ENCODE measurements at regions not wholly inside any gene's neighbourhood (a gene's known extent, or its start where the extent isn't known, plus 50 kb on each side); places are given as distances from the start of the nearest gene placed in this dataset.

DNA sequence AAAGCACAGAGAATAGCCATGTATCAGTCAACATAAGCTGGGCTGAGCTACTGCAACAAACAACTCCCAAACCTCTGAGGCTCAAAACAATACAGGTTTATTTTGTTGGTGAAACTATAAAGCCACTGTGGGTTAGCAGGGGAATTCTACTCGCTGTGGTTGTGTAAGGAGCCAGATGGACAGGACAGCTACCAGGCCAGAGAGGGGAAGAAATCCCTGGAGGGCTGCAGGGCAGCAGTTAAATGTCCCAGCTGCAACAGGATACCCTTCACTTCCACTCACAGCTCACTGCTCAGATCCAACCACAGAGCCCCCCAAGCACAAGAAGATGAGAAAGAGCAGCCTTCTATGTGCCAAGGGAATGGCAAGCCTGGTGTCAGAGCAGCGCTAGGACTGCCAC lies 245.9 kb upstream of the RAB6C start:
- DNase-seq (ENCODE audit: low spot score), result no peak

DNA sequence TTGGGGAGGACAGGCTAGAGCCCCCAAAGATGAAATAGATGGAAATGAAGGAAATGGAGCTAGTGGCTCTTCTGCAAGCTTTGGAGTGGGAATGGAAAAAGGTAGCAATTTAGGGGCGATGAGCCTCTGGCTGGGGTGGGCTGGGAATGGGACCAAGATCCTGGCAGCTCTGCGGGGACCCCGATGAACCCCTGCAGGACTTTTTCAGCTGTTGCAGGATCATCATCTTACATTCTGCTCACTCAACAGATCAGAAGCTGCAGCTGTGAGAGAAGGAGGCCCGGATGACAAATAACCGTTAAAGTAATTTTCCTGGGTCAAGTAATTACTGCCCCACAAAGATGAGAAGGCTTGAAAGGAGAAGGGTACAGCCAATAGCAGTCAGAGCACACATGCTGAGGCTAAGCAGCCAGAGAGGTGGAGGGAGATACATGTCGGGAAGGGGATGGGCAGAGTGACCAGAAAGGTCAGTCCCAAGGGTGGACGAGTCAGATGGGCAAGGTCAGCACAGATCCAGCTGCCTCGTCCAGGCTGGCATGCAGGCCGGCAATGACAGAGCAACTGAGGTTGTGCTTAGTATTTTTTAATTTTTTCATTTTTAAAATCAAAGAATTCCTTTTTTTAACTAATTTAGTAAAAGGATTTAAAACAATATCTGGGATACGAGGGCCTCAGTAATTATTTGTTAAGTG lies 245.0 kb upstream of the RAB6C start:
- DNase-seq (ENCODE audit: low spot score), result no peak

DNA sequence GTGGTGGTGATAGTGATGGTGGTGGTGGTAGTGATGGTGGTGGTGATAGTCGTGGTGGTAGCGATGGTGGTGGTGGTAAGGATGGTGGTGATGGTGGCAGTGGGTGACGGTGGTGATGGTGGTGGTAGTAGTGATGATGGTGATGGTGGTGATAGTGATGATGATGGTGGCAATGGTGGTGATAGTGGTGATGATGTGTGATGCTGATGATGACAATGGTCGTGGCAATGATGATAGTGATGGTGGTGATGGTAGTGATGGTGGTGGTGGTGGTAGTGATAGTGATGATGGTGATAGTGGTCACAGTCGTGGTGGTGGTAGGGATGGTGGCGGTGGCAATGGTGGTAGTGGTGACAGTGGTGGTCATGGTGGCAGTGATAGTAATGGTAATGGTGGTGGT lies 243.9 kb upstream of the RAB6C start:
- DNase-seq (ENCODE audit: low spot score), result no peak

DNA sequence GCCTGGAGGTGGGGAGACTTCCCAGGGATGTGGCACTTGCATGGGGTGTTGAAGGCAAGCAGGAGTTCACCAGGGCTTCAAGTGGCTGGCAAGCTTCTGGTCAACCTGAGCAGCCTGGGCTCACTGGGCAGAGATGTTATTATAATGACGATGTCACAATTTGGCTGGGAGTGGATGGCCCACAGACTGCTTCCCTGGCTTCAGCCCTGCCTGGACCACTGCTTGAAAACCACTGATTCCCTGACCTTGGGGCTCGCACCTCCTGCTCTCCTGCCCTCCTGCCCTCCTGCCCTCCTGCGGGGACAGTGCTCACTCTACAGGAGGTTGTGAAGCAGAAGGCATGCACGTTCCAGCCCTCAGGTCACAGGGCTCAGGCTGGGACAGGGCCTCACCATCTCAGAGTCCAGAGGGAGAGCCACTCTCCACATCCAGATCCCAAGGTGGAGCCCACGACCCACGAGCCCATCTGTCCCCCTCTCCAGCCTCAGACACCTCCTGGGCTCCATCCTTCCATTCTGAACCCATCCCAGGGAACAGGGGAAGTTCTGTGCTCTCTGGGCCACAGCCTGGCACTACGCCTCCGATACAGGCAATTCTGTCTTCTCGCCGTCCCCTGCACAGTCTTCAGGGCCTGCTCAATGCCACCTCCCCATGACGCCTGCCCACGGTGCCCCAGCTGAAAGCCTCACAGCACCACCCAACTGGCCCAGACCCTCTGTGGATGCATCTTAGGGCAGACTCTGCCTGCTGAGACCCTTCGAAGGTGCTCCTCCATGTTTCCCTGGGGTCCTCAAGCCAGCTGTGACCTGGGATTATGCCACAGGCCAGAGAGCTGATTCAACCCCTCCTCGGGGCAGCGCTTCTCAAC lies 241.6 kb upstream of the RAB6C start:
- DNase-seq (ENCODE audit: low spot score), result no peak

GRCh38 chr2:129738799-129739198 lies 240.7 kb upstream of the RAB6C start:
- DNase-seq (ENCODE audit: low spot score), result no peak

DNA sequence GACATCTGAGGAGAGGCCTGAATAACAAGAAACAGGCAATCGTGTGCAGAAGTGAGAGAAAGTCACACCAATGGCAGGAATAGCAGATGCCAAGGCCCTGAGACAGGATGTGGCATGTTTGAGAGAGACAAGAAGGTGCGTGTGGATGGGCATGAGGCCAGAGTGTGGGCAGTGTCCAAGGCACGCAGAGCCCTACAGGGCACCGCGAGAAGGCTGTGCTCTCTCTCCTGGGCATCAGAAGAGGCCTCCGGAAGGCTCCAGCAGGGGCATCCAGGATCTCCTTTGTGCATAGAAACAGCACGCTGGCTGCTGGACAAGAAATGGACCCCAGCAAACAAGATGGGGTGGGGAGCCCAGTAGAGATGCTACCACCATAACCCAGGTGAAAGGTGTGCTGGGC lies 239.0 kb upstream of the RAB6C start:
- DNase-seq (ENCODE audit: low spot score), result no peak

GRCh38 chr2:129741165-129741564 lies 238.3 kb upstream of the RAB6C start:
- no peak for DNase-seq (ENCODE audit: low spot score)

- no peak for DNase-seq (ENCODE audit: low spot score)
Measured at GRCh38 chr2:129741623-129742022, 237.8 kb upstream of the RAB6C start.

DNA sequence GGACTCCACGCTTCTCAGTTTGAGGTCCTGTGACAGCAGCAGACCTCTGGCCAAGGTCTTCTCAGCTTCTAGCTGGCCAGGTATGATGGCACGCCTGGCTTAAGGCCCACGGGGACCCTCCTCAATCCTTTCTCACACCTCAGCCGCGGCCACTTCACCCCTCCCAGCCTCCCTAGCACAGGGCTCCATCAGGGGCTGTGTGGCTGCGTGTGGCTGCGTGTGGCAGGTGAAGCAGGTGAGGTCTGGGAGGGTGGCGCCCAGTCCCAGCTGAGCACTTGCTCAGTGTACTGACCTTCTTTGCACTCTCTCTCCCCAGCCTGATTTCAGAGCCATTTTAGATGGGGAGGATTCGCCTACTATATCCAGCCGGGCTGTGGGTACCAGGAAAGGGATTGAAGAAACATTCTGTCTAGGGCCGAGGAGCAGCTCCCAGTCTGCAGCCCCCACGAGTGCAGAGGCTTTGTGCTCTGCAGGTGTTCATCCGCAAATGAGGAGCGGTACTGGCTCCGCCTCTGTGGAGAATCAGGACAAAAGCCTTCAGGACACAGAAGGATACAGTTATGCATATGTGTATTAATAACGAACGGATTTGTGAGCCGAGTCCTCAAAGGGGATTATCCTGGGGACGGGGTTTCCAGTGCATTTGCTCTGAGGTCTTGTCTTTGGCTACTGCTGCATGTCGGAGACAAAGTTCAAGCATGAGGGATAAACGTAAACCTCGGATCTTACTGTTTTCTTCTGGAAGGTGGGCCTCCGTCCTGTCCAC lies 236.9 kb upstream of the RAB6C start:
- DNase-seq (ENCODE audit: low spot score), result no peak

DNA sequence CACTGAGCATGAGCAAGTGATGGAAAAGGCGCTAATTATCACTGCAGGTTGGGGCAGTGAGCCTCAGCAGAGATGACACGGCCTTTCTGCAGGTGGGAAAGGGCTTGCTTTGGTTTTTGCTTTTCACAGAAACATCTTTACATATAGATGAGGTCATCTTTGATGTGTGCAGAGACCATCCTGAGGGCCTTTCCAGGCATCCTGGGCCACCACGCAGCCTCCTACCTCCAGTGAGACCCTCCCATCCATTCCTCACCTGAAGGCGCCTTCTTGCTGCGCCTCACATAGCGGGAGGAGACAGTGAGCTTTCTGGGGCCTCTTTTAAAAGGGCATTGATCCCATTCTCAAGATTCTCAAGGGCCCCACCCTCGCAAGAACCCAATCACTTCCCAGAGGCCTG lies 235.3 kb upstream of the RAB6C start:
- DNase-seq (ENCODE audit: low spot score), result no peak

DNA sequence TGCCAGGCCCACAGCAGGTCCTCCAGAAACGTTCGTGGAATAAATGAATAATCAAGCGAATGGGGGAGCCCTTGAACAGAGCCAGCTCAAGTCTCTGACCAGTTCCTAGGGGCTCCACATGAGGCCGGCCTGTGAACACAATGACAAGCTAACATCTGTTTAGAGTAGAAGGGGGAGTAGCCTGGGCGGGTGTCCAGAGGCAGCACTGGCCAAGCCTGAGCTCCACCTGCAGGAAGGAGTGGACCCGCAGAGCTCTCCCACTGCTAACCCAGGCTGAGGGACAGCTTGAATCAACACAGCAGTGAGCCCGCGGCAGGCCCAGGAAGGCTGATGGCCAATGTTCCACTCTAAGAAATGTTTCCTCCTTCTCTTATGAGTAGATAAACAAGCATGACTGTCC lies 234.8 kb upstream of the RAB6C start:
- no peak for DNase-seq (ENCODE audit: low spot score)

GRCh38 chr2:129747500-129748125 lies 231.9 kb upstream of the RAB6C start:
- DNase-seq (ENCODE audit: low spot score), result no peak

GRCh38 chr2:129748250-129748649 lies 231.2 kb upstream of the RAB6C start:
- DNase-seq (ENCODE audit: low spot score), result no peak

DNA sequence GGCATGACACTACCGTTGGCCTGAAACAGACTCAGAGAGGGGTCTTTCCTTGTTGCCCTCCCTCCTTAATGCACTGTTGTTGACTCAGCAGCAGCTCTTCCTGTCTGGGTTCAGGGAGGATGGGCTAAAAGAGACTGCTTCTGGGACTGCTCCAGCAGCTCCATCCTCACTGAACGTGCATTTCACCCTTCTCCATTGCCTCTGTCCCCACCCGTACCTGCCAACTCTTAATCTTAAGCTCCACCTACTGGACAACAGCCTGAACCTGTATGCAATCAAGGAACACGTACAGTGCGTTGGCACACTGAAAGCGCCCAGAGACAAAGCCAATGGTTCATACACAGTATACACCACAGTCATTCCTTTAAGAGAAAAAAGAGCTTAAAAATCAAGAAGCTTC lies 230.8 kb upstream of the RAB6C start:
- no peak for DNase-seq (ENCODE audit: low spot score)

GRCh38 chr2:129751409-129751808 lies 228.1 kb upstream of the RAB6C start:
- DNase-seq (ENCODE audit: low spot score), result no peak

- DNase-seq (ENCODE audit: low spot score), result no peak
Measured at GRCh38 chr2:129752176-129752575, 227.3 kb upstream of the RAB6C start.

DNA sequence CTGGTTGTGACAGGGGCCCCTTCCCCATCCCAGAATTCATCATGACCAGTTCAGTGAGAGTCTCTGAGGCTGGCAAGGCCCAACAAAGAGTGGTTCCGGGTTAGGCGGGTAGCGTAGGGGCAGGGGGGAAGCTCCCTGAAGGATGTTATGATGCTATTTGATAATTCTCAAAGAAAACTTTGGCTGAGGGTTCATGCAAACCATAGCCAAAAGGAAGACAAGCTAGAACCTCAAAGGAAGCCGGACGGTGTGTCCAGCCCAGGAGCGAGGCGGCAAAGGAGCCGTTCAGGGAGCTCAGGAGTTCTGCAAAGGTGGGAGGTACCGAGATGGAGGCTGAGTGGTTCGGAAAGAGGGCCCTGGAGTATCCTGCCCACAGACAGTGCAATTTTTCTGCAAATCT lies 226.8 kb upstream of the RAB6C start:
- DNase-seq (ENCODE audit: low spot score), result no peak

DNA sequence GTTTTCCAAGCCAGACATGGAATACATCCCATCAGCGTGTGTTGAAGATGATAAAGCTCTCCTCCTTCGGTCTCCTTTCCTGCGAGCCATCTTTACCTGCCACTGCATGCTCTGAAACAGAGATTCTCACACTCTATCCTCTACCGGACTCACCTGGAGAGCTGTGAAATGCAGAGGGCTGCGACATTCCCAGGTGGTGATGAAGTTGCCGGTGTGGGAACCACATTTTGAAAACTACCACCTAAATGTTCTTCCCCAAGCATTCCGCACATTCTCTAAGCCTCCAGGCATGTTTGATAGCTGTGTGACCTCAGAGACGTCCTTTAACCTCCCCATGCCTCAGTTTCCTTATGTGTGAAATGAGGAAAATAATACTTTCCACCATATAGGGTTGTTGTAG lies 226.2 kb upstream of the RAB6C start:
- DNase-seq (ENCODE audit: low spot score), result no peak

DNA sequence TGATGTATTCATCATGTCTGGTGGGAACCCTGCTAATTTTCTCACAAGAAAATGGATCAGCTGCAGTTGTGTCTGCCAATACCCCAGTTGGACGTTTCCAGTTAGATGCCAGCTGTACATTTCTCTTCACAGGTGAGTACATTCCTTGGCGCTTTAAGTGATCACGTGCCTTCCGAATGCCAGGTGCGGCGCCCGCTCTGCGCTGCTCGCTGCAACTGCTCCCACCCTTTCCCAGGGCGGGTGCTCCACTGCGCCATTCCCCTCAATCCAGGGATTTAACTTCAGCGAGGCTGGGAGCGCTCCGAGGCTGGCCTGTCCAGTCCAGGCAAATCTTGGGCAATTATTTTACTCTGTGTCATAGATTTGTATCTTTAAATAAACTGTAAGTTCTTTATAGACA lies 225.0 kb upstream of the RAB6C start:
- DNase-seq (ENCODE audit: low spot score), result no peak

- DNase-seq (ENCODE audit: low spot score), result no peak
Measured at GRCh38 chr2:129754831-129755230, 224.6 kb upstream of the RAB6C start.

- no peak for DNase-seq (ENCODE audit: low spot score)
Measured at GRCh38 chr2:129755786-129756185, 223.7 kb upstream of the RAB6C start.

DNA sequence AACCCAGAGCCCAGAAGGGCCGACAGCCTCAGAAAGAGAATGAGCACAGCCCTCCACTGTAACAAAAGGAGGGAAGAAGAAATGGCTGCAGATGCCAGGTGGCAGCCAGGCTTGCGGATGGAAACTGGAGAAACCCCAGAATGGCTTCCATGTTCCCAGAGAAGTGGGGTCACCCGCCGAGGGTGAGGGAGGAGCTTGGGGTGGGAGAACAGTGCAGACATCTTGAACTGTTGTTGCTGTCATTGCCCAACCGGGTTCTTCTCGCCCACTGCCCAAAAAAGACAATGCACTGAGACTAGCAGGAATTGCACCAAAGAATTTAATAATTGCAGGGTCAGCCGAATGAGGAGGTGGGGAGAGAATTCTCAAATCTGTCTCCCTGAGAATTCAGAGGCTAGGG lies 223.2 kb upstream of the RAB6C start:
- DNase-seq (ENCODE audit: low spot score), result no peak
